HPDE6-E6E7 (cell line): ENCODE measurements at regions not wholly inside any gene's neighbourhood (a gene's known extent, or its start where the extent isn't known, plus 50 kb on each side); places are given as distances from the start of the nearest gene placed in this dataset.
A peak's percentile ranks its signal among the peaks of the same experiment; 100 is the strongest.
"Not testable (repeated sequence)": the region's sequence is repeated elsewhere in the genome, so short reads cannot be mapped to it uniquely, and the experiment has no call there.

Source experiments
- DNase-seq: peaks from one replicate; pipeline ENCODE4 v3.0.0; 2011; ENCODE audit warnings: missing footprints; ENCODE audit errors: extremely low spot score

- DNase-seq, result no peak
Observed at GRCh38 chr5:130955041-130955440, 210.0 kb downstream of the HINT1 start.

GRCh38 chr5:130954336-130954735, 210.7 kb downstream of the HINT1 start:
- no peak for DNase-seq

- no peak for DNase-seq
Observed at GRCh38 chr5:130939059-130939458, 226.0 kb downstream of the HINT1 start.

- DNase-seq, result no peak
Observed at GRCh38 chr5:130937046-130937445, 228.0 kb downstream of the HINT1 start.

GRCh38 chr5:130923543-130924124, 241.4 kb downstream of the HINT1 start:
- no peak for DNase-seq

GRCh38 chr5:130912088-130912487, 253.0 kb downstream of the HINT1 start:
- DNase-seq, result no peak

GRCh38 chr5:130908186-130908585, 256.9 kb downstream of the HINT1 start:
- no peak for DNase-seq

GRCh38 chr5:130897537-130898195, 267.4 kb downstream of the HINT1 start:
- not testable (repeated sequence) for DNase-seq

- not testable (repeated sequence) for DNase-seq
Observed at GRCh38 chr5:130897181-130897536, 267.9 kb downstream of the HINT1 start.

GRCh38 chr5:130896636-130897035, 268.4 kb downstream of the HINT1 start:
- no peak for DNase-seq

- DNase-seq, result no peak
Observed at GRCh38 chr5:130893006-130893405, 272.1 kb downstream of the HINT1 start.

- no peak for DNase-seq
Observed at GRCh38 chr5:130890610-130891009, 274.4 kb downstream of the HINT1 start.

- no peak for DNase-seq
Observed at GRCh38 chr5:130885691-130886090, 279.4 kb downstream of the HINT1 start.

- no peak for DNase-seq
Observed at GRCh38 chr5:130885027-130885426, 280.0 kb downstream of the HINT1 start.

GRCh38 chr5:130884023-130884422, 281.0 kb downstream of the HINT1 start:
- DNase-seq, result no peak

GRCh38 chr5:130875656-130876055, 289.4 kb downstream of the HINT1 start:
- no peak for DNase-seq

- DNase-seq, result no peak
Observed at GRCh38 chr5:130874861-130875417, 290.1 kb downstream of the HINT1 start.

GRCh38 chr5:130871346-130872086, 293.5 kb downstream of the HINT1 start:
- peak; percentile 9 for DNase-seq

GRCh38 chr5:130870691-130871090, 294.4 kb downstream of the HINT1 start:
- DNase-seq, result no peak

- no peak for DNase-seq
Observed at GRCh38 chr5:130868186-130868840, 296.7 kb downstream of the HINT1 start.

GRCh38 chr5:130845049-130845765, 319.8 kb downstream of the HINT1 start:
- DNase-seq, result no peak
